Testis (tissue), 2 donors: ENCODE measurements at regions not wholly inside any gene's neighbourhood (a gene's known extent, or its start where the extent isn't known, plus 50 kb on each side); places are given as distances from the start of the nearest gene placed in this dataset.

ENCODE experiments used
- CTCF ChIP-seq, 3 experiments: fragments of 450-650 bp in 2 of 3; fragments of 200-600 bp in 1 of 3; sonication (generic) in 1 of 3; IDR thresholded peaks; one replicate each; pipeline ENCODE4 v1.5.1; 2016 to 2019; ENCODE audit warnings: antibody characterized with exemption in 3 of 3, mild to moderate bottlenecking in 2 of 3, moderate library complexity in 1 of 3
- POLR2A ChIP-seq: fragments of 450-650 bp; IDR thresholded peaks from one replicate; pipeline ENCODE4 v1.6.1; 2017; ENCODE audit warnings: antibody characterized with exemption, mild to moderate bottlenecking, moderate library complexity

- TF ChIP-seq CTCF (IDR thresholded peaks at IDR 0.05), result no peak
- no peak for TF ChIP-seq POLR2A
Measured at GRCh38 chr2:114049826-114050225, 159.9 kb downstream of the ACTR3 start.
